Stomach smooth muscle (tissue), 2 donors: ENCODE measurements at regions not wholly inside any gene's neighbourhood (a gene's known extent, or its start where the extent isn't known, plus 50 kb on each side); places are given as distances from the start of the nearest gene placed in this dataset.
A peak's percentile ranks its signal among the peaks of the same experiment; 100 is the strongest.

ENCODE experiments used
- H3K27ac ChIP-seq: one replicate; pipeline ENCODE4 v1.7.0; 2013; ENCODE audit warnings: mild to moderate bottlenecking, low read length, inconsistent platforms
- H3K27me3 ChIP-seq, 2 donors: one replicate each; pipeline ENCODE4 v1.7.0; 2013; ENCODE audit warnings: low read length in 2 of 2; ENCODE audit not compliant: insufficient read depth in 2 of 2, control insufficient read depth in 1 of 2
- H3K36me3 ChIP-seq, 2 donors: one replicate each; pipeline ENCODE4 v1.7.0; 2013; ENCODE audit warnings: low read length in 2 of 2; ENCODE audit not compliant: control insufficient read depth in 2 of 2, insufficient read depth in 2 of 2
- H3K4me1 ChIP-seq: one replicate; pipeline ENCODE4 v1.7.0; 2013; ENCODE audit warnings: low read length; ENCODE audit not compliant: control insufficient read depth, insufficient read depth
- H3K4me3 ChIP-seq, 2 donors: one replicate each; pipeline ENCODE4 v1.7.0; 2013; ENCODE audit warnings: low read length in 2 of 2
- H3K9ac ChIP-seq, 2 donors: one replicate each; pipeline ENCODE4 v1.7.0; 2013; ENCODE audit warnings: low read length in 2 of 2, mild to moderate bottlenecking in 1 of 2
- H3K9me3 ChIP-seq, 2 donors: one replicate each; pipeline ENCODE4 v1.7.0; 2013; ENCODE audit warnings: low read length in 2 of 2; ENCODE audit not compliant: control insufficient read depth in 2 of 2
- donor health status: healthy.
- donor health status: Pancreatic carcinoma.

- Histone ChIP-seq H3K27me3 (no peaks in the 10 kb centered on the region), H3K36me3 (no peaks in the 10 kb centered on the region), H3K27ac (no peak overlapping the region), H3K9me3 (peaks cover 0 to 11% of the 10 kb centered on the region in 2 donors), H3K9ac (no peak overlapping the region), H3K4me3 (no peak overlapping the region), H3K4me1 (no peaks in the 10 kb centered on the region)
Measured at GRCh38 chr11:129658526-129658867, 157.2 kb upstream of the TMEM45B start.

- Histone ChIP-seq H3K36me3 (no peaks in the 10 kb centered on the region), H3K27ac (no peak overlapping the region), H3K9me3 (no peaks in the 10 kb centered on the region), H3K27me3 (no peaks in the 10 kb centered on the region), H3K9ac (no peak overlapping the region), H3K4me1 (no peaks in the 10 kb centered on the region), H3K4me3 (peak overlapping the region in 1 of 2 donors; percentile 31)
Measured at GRCh38 chr11:129680907-129681306, 134.7 kb upstream of the TMEM45B start.

GRCh38 chr11:129681344-129682114 is 134.1 kb upstream of the TMEM45B start:
- Histone ChIP-seq H3K27me3 (no peaks in the 10 kb centered on the region), H3K27ac (peak overlapping the region; percentile 1), H3K36me3 (no peaks in the 10 kb centered on the region), H3K9me3 (no peaks in the 10 kb centered on the region), H3K4me1 (no peaks in the 10 kb centered on the region), H3K9ac (peak overlapping the region in 1 of 2 donors; percentile 30), H3K4me3 (peak overlapping the region; percentile 27 to 31)

DNA sequence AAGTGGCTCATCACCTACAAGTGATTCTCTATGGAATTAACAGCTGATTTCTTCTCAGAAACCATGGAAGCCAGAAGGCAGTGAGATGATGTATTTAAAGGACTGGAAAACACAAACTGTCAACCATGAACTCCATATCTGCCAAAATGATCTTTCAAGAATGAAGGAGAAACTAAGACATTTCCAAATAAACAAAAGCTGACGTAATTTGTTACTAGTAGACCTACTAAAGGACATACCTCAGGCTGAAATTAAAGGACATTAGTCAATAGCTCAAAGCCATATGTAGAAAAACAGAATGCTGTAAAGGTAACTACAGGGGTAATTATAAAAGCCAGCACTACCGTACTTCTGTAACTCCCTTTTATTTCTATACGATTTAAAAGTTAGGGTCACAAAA is 129.4 kb upstream of the TMEM45B start:
- Histone ChIP-seq H3K27me3 (no peaks in the 10 kb centered on the region), H3K9me3 (no peaks in the 10 kb centered on the region), H3K36me3 (no peaks in the 10 kb centered on the region), H3K27ac (no peak overlapping the region), H3K9ac (no peak overlapping the region), H3K4me3 (no peak overlapping the region), H3K4me1 (no peaks in the 10 kb centered on the region)

- no peaks in the 10 kb centered on the region for H3K36me3 ChIP-seq
- H3K27me3 ChIP-seq = no peaks in the 10 kb centered on the region
- H3K4me3 ChIP-seq = no peak overlapping the region
- no peak overlapping the region for H3K9ac ChIP-seq
- H3K4me1 ChIP-seq = peaks cover 5% of the 10 kb centered on the region
- H3K9me3 ChIP-seq = no peaks in the 10 kb centered on the region
- no peak overlapping the region for H3K27ac ChIP-seq
Measured at GRCh38 chr11:129691142-129691541, 124.5 kb upstream of the TMEM45B start.

- no peak overlapping the region for H3K4me3 ChIP-seq
- peaks cover 0 to 2% of the 10 kb centered on the region in 2 donors for H3K27me3 ChIP-seq
- H3K27ac ChIP-seq = no peak overlapping the region
- H3K9me3 ChIP-seq = no peaks in the 10 kb centered on the region
- H3K4me1 ChIP-seq = peaks cover 5% of the 10 kb centered on the region
- H3K36me3 ChIP-seq = no peaks in the 10 kb centered on the region
- H3K9ac ChIP-seq = no peak overlapping the region
Measured at GRCh38 chr11:129694538-129694937, 121.1 kb upstream of the TMEM45B start.

GRCh38 chr11:129694966-129695365 is 120.7 kb upstream of the TMEM45B start:
- no peaks in the 10 kb centered on the region for H3K36me3 ChIP-seq
- peaks cover 5% of the 10 kb centered on the region for H3K4me1 ChIP-seq
- H3K4me3 ChIP-seq = no peak overlapping the region
- no peak overlapping the region for H3K9ac ChIP-seq
- no peaks in the 10 kb centered on the region for H3K9me3 ChIP-seq
- H3K27me3 ChIP-seq = peaks cover 0 to 4% of the 10 kb centered on the region in 2 donors
- H3K27ac ChIP-seq = no peak overlapping the region

DNA sequence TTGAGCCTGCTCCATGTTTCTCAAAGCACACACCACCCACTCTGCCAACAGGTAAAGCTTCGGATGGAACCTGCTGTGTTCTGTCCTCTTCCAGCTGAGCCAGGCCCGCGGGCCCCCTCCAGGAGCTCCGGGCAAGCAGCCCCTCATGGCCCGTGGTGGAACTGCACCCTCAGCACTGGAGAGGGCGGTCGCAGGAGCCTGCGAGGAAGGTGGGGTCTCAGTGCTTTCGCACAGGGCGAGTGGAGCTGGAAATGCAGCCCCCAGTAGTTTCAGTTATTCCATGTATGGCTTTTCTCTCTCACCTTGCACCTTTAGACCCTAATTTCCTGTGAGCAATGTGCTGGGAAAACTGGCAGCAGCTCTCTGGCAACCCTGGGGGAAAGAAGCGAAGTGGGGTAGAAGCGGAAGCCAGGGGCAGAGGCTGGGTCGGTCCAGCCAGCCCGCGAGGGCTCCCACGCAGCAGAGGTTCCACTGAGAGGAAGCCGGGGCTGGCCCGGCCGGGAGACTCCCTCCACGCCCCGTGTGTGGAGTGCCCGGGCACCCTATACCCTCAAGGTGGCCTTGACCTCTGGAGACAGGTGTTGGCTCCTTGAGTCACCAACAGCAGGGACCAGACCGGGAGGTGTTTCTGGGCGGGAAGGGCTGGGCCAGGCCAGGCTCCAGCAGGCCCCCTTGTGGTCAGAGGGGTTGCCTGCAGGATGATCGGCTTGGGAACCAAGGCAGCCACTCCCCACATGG is 119.9 kb upstream of the TMEM45B start:
- H3K9ac ChIP-seq = no peak overlapping the region
- no peaks in the 10 kb centered on the region for H3K36me3 ChIP-seq
- no peaks in the 10 kb centered on the region for H3K9me3 ChIP-seq
- peak overlapping the region; percentile 25 to 69 for H3K4me3 ChIP-seq
- no peak overlapping the region for H3K27ac ChIP-seq
- peaks cover 0 to 4% of the 10 kb centered on the region in 2 donors for H3K27me3 ChIP-seq
- H3K4me1 ChIP-seq = peaks cover 5% of the 10 kb centered on the region

DNA sequence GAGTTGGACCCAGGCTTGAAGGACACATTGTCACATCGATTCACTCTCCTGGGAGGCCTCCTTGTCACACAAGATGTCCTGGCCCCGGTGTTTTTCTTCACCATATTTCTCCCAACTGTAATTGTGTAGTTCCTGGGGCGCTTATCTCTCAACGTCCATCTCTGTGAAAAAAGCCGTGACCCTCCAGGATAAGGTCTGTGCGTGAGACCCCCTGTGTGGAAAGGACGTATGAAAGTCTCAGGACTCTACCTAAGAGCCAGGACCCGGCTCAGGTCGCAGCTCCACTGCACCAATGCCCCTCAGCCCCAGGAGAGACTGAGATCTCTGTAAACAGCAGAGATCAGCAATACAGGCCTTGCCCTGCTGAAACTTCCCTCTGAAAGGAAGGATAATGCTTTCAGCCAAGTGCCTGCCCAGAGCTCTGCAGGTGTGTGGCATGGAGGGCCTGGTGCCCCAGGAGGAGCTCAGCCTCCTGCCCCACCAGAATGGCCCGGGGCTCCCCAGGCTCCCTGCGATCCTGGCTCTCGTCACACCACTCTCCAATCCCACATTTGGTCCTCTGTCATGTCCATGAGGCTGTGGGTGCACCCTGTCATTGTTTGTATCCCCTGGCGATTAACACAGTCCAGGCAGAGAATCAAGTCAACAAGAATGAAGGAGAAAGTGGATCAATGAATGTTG is 119.2 kb upstream of the TMEM45B start:
- Histone ChIP-seq H3K27ac (no peak overlapping the region), H3K4me1 (peaks cover 5% of the 10 kb centered on the region), H3K4me3 (peak overlapping the region in 1 of 2 donors; percentile 69), H3K27me3 (peaks cover 0 to 4% of the 10 kb centered on the region in 2 donors), H3K9me3 (no peaks in the 10 kb centered on the region), H3K9ac (no peak overlapping the region), H3K36me3 (no peaks in the 10 kb centered on the region)

GRCh38 chr11:129698212-129698611 is 117.4 kb upstream of the TMEM45B start:
- H3K27me3 ChIP-seq = peaks cover 0 to 5% of the 10 kb centered on the region in 2 donors
- no peaks in the 10 kb centered on the region for H3K36me3 ChIP-seq
- no peak overlapping the region for H3K4me3 ChIP-seq
- H3K9ac ChIP-seq = no peak overlapping the region
- no peak overlapping the region for H3K27ac ChIP-seq
- peaks cover 5% of the 10 kb centered on the region for H3K4me1 ChIP-seq
- no peaks in the 10 kb centered on the region for H3K9me3 ChIP-seq
